PC-9 (cell line): ENCODE measurements at regions not wholly inside any gene's neighbourhood (a gene's known extent, or its start where the extent isn't known, plus 50 kb on each side); places are given as distances from the start of the nearest gene placed in this dataset.

Experiments used
- BruUV-seq: library from RNA; stranded (reverse); fragments of 400-500 nt; replicated peaks from 2 replicates; lab custom pipeline; 2021; lab: Mats Ljungman, UMichigan
- CTCF ChIA-PET: fragments of 300-600 bp; sonication (Branson Sonifier 250); formaldehyde crosslinking; loops from one replicate; lab custom pipeline; 2022; ENCODE audit warnings: antibody characterized with exemption; lab: Charles Lee
- POLR2A ChIA-PET: fragments of 300-600 bp; sonication (Branson Sonifier 250); formaldehyde crosslinking; loops from one replicate; lab custom pipeline; 2022; ENCODE audit warnings: antibody characterized with exemption; ENCODE audit not compliant: unreplicated experiment; lab: Charles Lee
- DNase-seq, 2 experiments: peaks; one replicate each; pipeline versions ENCODE4 v3.0.0 to v3.0.0-alpha.2; 2015 to 2022; ENCODE audit warnings: mixed read lengths in 1 of 2
- H2AFZ ChIP-seq: fragments of 200-600 bp; sonication (generic); 2 replicates; pipeline ENCODE4 v1.8.1; 2017; ENCODE audit warnings: antibody characterized with exemption
- H3F3A ChIP-seq: fragments of 200-600 bp; sonication (generic); 2 replicates; pipeline ENCODE4 v1.8.1; 2017; ENCODE audit warnings: antibody characterized with exemption, mild to moderate bottlenecking, low read depth; ENCODE audit not compliant: insufficient read depth
- H3K27ac ChIP-seq: fragments of 200-600 bp; sonication (generic); 2 replicates; pipeline ENCODE4 v1.6.1; 2016; ENCODE audit warnings: mixed run types
- H3K27me3 ChIP-seq: fragments of 200-600 bp; sonication (generic); 2 replicates; pipeline ENCODE4 v1.6.1; 2016; ENCODE audit warnings: low read depth, mixed run types; ENCODE audit not compliant: insufficient read depth
- H3K36me3 ChIP-seq: fragments of 200-600 bp; sonication (generic); 2 replicates; pipeline ENCODE4 v1.6.1; 2016; ENCODE audit warnings: low read depth, mixed run types
- H3K4me1 ChIP-seq: fragments of 200-600 bp; sonication (generic); replicated peaks from 2 replicates; pipeline ENCODE4 v1.6.1; 2016; ENCODE audit warnings: mixed run types; ENCODE audit not compliant: insufficient read depth
- H3K4me2 ChIP-seq: fragments of 200-600 bp; sonication (generic); 2 replicates; pipeline ENCODE4 v1.6.1; 2017; ENCODE audit warnings: mixed run types
- H3K4me3 ChIP-seq: fragments of 200-600 bp; sonication (generic); 2 replicates; pipeline ENCODE4 v1.6.1; 2016; ENCODE audit warnings: mixed run types
- H3K79me2 ChIP-seq: fragments of 200-600 bp; sonication (generic); 2 replicates; pipeline ENCODE4 v1.6.1; 2017; ENCODE audit warnings: low read depth, mixed run types
- H3K9me2 ChIP-seq: fragments of 200-600 bp; sonication (generic); 2 replicates; pipeline ENCODE4 v1.8.1; 2017; ENCODE audit warnings: mild to moderate bottlenecking; ENCODE audit not compliant: insufficient read depth
- H3K9me3 ChIP-seq: fragments of 200-600 bp; sonication (generic); 2 replicates; pipeline ENCODE4 v1.8.1; 2016; ENCODE audit warnings: low read depth; ENCODE audit not compliant: insufficient read depth
- H4K20me1 ChIP-seq: fragments of 200-600 bp; sonication (generic); 2 replicates; pipeline ENCODE4 v1.8.1; 2017; ENCODE audit not compliant: insufficient read depth
- EZH2 ChIP-seq: fragments of 200-600 bp; sonication (generic); IDR thresholded peaks from 2 replicates; pipeline ENCODE4 v1.8.0; 2017; ENCODE audit warnings: antibody characterized with exemption, low read depth
- intact Hi-C: fragments of 100-400 bp; cut with micrococcal nuclease; formaldehyde crosslinking; loops from one replicate; pipeline ENCODE4 v1.10.0; 2022; ENCODE audit not compliant: unreplicated experiment
- TF ChIP-seq, protein P1 (sequence below): fragments of 200-600 bp; sonication (generic); conservative IDR thresholded peaks from 2 replicates; pipeline ENCODE4 v1.6.1; 2017; ENCODE audit warnings: mixed run types, antibody characterized with exemption, mild to moderate bottlenecking, moderate library complexity

DNA sequence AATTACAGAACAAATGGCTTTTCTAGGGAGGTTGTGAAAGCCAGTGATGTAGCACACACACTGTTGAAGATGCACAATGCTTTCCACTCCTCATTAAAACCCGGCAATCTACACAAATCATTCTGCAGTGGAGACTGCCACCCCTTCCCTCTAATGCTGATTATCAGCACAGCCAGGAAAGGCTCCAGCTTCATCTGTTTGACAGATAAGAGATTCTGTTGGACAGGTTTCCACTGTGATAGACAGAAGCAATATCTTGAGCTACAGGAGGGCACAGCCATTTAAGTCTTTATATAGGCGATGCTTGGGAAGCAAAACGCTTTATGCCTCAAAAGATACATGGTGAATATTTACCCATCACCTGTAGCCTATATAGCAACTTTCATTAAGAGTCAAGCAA is 555.6 kb downstream of the GLRX3 start:
- Histone ChIP-seq H3F3A (no peaks in the 10 kb centered on the region), H3K36me3 (no peaks in the 10 kb centered on the region), H3K27me3 (no peaks in the 10 kb centered on the region), H3K4me3 (no peak overlapping the region), H3K4me2 (no peak overlapping the region), H3K9me2 (no peaks in the 10 kb centered on the region), H3K79me2 (no peaks in the 10 kb centered on the region), H3K4me1 (no peaks in the 10 kb centered on the region), H3K9me3 (no peaks in the 10 kb centered on the region), H2AFZ (no peak overlapping the region), H4K20me1 (no peaks in the 10 kb centered on the region), H3K27ac (no peak overlapping the region)
- TF ChIP-seq EZH2, result no peak
- TF ChIP-seq, protein P1, sequence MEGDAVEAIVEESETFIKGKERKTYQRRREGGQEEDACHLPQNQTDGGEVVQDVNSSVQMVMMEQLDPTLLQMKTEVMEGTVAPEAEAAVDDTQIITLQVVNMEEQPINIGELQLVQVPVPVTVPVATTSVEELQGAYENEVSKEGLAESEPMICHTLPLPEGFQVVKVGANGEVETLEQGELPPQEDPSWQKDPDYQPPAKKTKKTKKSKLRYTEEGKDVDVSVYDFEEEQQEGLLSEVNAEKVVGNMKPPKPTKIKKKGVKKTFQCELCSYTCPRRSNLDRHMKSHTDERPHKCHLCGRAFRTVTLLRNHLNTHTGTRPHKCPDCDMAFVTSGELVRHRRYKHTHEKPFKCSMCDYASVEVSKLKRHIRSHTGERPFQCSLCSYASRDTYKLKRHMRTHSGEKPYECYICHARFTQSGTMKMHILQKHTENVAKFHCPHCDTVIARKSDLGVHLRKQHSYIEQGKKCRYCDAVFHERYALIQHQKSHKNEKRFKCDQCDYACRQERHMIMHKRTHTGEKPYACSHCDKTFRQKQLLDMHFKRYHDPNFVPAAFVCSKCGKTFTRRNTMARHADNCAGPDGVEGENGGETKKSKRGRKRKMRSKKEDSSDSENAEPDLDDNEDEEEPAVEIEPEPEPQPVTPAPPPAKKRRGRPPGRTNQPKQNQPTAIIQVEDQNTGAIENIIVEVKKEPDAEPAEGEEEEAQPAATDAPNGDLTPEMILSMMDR, result no peak
- BruUV-seq, result no TSS peak
- no peak for DNase-seq
- intact Hi-C loops, result no loop called here
- CTCF ChIA-PET, result no interaction called here
- POLR2A ChIA-PET, result no interaction called here

DNA sequence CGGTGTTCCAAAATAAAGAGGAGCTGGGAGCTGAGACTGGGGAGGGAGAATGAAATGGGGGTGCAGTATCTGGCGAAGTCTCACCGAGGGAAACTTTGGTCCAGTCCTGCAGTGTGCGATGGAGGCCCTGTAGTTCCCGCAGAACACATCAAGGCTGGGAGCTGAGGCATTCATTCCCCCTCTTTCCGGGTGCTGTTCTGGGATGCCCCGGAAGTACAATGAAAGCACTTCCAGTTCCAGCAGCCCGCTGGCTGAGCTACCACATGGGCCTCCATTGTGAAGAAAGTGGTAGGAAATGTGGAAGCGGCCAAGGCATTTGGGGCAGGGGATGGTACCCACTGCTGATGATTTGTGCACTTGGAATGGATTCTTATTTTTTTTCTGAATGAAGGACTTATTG is 560.7 kb downstream of the GLRX3 start:
- DNase-seq, result no peak
- Histone ChIP-seq H3K4me2 (no peak overlapping the region), H3K27ac (no peak overlapping the region), H3K27me3 (no peaks in the 10 kb centered on the region), H2AFZ (no peak overlapping the region), H3K9me2 (no peaks in the 10 kb centered on the region), H3K4me3 (no peak overlapping the region), H3K9me3 (no peaks in the 10 kb centered on the region), H3F3A (no peaks in the 10 kb centered on the region), H3K79me2 (no peaks in the 10 kb centered on the region), H4K20me1 (no peaks in the 10 kb centered on the region), H3K36me3 (no peaks in the 10 kb centered on the region), H3K4me1 (no peaks in the 10 kb centered on the region)
- no TSS peak for BruUV-seq
- intact Hi-C loops, result no loop called here
- TF ChIP-seq EZH2, result no peak
- TF ChIP-seq, protein P1, result no peak
- ChIA-PET POLR2A (no interaction called here), CTCF (no interaction called here)

DNA sequence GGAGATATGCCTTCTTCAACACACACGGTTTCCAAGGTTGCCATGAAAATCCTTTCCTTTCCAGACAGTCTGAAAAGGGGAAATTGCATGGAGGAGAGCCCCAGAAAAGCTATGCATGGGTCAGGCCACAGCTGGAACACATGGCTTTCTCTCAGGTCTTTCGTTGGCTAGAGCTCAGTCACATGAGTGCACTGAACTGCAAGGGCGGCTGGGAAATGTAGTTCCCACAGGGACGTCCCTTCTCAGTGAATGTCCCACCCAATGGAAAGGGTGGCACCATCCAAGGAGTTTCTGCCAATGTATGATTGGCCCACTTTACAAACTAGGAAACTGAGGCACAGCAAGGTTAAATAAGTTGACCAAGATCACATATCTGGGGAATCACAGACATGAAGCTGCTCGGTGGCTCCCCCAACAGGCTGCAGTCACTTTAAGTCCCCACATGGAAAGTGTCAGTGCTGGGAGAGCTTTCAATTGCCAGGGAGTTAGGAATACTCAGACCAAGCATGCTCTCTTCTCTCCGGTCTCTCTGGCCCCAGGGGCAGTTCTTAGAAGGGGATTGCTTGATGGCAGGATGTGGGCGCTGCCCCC is 571.3 kb downstream of the GLRX3 start:
- Histone ChIP-seq H3K4me3 (no peak overlapping the region), H3K27ac (no peak overlapping the region), H3K79me2 (no peaks in the 10 kb centered on the region), H3K9me2 (no peaks in the 10 kb centered on the region), H3K36me3 (no peaks in the 10 kb centered on the region), H3K4me1 (no peaks in the 10 kb centered on the region), H4K20me1 (no peaks in the 10 kb centered on the region), H3F3A (no peaks in the 10 kb centered on the region), H3K9me3 (no peaks in the 10 kb centered on the region), H3K4me2 (no peak overlapping the region), H2AFZ (no peak overlapping the region), H3K27me3 (peaks cover 25% of the 10 kb centered on the region)
- BruUV-seq, result no TSS peak
- intact Hi-C loops, result no loop called here
- no peak for DNase-seq
- CTCF ChIA-PET, result no interaction called here
- TF ChIP-seq, protein P1, result no peak
- TF ChIP-seq EZH2, result no peak
- POLR2A ChIA-PET, result no interaction called here
